ENCODE measurements at regions not wholly inside any gene's neighbourhood (a gene's known extent, or its start where the extent isn't known, plus 50 kb on each side); places are given as distances from the start of the nearest gene placed in this dataset.

DNA sequence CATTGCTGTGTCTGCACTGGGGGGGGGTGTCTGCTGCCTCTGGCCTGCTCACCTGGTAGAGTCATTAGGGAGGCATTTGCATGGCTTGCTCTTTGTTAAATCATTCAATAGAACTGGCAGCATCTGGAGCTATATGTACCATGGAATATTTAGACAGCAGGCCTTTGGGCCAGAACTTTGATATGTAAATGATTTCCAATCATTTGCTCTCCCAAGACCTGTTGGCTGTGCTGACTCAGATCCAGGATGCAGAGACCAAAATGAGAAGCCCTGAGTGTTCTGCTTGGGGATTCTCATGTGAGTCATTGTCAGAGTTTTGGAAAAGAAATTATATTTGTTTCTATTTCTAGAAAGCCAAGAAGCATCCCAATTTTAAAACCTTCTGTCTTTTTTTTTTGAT lies 257.6 kb upstream of the IGFBP3 start:
- no peak for DNase-seq

DNA sequence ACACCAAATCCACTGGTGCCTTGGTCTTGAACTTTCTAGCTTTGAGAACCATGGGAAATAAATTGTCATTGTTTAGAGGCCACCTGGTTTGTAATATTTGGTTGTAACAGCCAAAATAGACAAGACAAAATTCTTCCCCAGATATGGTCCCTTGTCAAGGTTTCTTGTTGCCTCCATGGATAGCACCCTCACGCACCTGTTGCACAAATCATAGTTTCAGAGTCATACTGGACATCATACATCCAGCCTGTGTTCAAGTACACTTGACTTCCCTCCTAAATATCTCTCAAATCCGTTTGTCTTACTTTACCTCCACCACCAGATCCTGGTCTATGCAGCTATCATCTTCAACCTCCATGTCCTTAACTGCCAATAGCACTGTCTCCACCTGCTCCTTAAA lies 256.7 kb upstream of the IGFBP3 start:
- DNase-seq = no peak

DNA sequence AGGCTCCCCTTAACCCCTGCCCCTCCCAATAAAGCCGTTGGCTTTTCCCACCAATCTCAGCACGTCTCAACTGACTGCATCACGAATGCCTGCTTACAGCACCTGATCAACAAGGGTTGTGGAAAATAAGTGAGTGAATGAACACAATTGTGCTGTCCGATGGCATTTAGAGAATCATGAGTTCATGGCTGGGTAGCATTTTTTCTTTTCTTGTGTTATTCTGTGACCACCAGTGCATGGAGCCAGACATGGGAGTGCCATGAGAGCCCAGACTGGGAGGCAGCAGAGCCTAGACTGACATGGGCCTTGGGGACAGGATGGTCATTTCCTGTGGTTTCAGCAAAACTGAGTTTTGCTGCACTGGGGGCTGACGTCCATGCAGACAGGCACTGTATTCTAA lies 254.1 kb upstream of the IGFBP3 start:
- DNase-seq = no peak

DNA sequence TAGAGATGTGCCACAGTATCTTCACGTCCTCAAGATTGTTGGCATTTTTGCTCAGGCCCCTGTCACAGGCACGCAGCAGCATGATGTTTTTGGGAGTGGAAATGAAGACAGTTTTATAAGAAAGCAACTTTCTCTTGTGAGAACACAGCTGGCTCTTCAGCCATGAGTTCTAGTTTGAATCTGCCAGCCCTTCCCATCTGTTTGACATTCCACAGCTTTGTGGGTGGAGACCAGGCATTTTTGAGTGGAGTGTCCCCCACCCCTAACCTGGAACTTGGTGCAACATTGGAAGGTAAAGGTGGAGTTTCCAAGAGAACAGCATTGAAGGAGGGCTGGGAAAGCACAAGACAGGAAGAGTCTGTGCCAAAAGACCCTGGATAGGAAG lies 253.1 kb upstream of the IGFBP3 start:
- no peak for DNase-seq

DNA sequence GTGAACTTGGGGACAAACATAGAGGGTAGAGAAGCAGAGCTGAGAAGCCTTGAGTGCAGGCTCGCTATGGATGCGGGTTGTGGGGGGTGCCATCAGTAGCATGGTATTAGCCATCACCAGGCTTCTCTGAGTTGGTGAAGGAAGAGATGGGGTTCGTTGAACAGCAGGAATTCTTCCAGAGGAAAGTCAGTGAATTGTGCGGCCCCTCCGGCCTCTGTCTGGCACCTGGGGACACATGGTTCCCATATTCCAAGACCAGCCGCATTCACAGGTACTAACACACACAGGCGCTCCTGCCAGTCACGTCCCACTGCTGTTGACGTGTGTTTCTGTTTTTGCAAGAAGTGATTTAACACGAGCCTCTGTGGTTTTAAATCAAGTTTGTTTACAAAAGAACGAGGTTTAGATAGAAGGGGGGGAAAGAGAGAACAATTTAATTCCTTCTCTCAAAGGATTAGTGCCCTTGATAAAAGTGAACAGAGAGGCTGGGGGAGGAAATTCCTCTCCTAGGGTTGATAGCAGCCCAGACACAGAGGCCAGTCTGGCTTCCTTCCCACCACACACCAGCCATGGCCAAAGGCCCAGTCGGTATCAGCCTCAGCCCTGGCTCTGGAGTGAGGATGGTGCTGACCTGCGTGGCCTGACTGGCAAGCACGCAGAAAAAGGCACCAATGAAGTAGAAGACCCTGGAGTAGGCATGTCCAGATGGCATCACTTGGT lies 252.6 kb upstream of the IGFBP3 start:
- no peak for DNase-seq

DNA sequence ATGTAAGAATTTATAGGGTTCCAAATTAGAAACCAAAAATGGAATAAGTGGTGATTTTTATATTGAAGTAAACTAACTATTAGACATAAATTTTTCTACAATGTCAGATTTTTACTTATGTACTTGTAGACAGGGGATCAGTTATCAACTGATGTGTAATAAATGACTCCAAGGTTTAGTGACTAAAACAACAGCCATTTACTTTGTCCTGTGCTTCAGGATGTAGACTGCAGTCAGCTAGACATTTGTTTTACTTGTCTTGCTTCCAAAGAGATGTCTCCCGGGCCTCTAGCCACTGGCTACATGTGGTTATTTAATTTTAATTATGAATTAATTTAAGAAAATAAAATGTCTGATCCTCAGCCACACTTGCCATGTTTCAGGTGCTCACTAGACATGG lies 249.7 kb upstream of the IGFBP3 start:
- DNase-seq = no peak

DNA sequence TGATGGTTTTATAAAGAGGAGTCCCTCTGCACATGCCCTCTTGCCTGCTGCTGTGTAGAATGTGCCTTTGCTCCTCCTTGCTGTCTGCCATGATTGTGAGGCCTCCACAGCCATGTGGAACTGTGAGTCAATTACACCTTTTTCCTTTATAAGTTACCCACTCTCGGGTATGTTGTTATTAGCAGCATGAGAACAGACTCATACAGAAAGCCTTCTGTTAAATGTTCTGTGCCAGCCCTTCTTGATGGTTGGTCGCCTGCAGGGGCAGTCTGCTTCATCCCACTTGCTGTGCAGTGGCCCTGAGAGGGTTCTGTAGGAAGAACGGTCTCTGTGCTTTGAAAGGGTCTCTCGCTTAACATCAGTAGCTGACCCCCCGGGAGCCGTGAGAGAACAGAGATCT lies 248.9 kb upstream of the IGFBP3 start:
- no peak for DNase-seq

DNA sequence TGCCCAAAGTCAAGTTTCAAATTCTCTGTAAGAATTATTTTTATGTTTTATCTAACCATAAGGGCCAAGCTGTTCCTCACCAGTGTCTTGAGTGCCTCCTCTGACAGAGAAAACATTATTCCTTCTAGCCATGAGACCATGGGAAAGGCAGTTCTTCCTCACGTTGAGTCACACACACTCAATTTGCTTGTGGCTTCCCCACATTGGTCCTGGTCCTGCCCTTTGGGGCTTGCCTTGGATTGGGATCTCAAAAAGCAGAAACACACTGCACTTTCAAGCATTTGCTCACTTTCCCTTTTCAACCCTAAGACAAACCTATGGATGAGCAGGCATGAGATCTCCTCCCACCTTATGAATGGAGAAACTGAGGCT lies 248.3 kb upstream of the IGFBP3 start:
- DNase-seq = no peak

DNA sequence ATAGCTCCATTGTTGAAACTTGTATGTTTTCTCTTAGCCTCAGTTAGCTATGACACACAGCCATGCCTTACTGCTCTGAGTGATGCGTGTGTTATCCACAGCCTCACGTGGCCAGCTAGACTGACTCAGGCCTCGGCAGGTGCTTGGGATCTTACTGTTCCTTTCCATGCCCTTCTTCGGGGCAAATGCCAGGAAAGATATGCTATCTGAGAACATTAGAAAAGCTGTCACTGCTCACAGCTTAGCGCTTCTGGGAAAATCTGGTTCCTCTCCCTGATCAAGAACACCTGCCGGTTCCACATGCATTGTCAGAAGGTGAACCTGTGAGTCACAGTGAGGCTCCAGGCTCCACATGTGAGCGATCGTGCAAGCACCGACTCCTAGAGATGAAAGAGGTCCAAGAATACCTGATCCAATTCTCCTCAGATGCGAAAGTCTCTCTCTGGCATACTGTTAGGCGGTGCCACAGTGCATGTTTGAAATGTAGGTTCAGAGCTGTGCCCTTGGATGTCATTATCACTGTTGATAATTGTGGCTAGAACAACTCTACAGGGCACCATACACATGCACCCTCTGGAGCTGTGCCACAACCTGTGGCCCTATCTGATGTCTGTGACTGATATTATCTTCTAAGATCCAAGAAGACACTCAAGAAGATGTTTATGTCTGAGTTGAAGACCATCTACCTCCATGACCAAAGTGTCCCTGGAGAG lies 247.8 kb upstream of the IGFBP3 start:
- DNase-seq = no peak

DNA sequence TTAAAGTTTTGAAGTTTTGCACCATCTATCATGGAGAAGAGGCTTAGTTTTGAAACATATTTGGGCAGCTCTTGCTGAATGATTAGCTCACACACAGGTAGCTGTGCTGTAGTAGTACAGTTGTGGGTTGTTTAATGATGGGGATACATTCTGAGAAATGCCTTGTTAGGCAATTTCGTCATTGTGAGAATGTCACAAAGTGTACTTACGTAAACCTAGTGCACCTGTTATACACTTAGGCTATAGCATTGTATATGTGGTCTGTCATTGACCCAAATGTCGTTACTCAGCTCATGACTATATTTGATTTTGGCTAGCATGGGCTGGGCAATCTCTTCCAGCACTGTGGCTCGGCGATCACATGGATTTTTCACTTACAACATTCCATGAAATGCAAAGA lies 247.2 kb upstream of the IGFBP3 start:
- DNase-seq = no peak

DNA sequence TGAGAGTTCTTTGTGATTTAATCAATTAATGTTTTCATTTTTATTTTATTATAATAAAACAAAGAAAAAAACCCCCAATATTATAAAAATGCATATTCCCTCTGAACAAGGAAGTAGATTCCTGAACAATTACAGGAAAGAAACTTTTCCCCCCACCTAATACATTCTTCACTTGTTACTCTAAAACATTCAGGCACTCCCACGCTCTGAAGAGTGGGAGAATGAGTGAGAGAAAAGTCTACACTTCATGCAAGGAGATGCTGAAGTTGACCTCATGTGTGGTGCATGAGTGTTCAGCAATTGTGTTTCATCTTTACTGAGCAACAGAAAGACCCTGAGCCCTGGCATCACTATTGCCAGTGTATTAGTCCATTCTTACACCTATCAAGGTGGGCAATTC lies 244.2 kb upstream of the IGFBP3 start:
- no peak for DNase-seq

DNA sequence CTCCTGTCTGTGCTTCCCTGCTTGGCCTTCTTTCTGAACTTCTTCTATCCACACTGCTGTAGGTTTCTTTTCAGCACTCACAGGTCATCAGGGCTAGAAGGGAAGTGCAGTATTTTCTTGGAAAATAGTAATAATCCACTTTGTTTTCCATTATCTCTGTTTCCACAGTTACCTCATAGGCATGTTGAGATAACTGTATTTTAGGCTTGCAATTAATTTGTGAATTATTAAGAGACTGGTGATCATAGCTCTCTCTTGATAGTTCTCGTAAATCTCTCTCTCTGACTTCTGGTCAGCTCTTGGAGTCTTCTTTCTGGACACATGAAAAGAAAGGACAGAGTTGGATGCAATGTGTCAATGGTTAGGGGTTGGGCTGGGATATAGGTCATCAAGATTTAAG lies 243.6 kb upstream of the IGFBP3 start:
- no peak for DNase-seq

DNA sequence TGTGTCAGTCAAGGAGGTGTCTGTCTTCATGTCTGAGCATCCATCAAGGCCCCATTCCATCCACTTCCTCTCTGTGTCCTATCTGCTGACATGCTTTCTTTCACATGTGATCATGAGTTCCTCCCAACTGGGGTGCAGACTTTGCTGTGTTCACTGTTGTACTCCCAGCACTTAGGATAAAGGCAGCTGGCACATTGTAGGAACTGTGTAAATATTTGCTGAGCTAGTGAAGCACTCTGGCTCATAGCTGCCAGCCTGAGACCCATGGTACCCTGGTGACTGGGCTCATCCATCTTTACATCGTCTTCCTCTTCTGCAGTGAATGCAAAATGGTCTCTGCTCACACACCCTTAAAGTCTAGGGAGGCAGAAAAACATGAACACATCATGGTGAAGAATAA lies 242.2 kb upstream of the IGFBP3 start:
- no peak for DNase-seq

DNA sequence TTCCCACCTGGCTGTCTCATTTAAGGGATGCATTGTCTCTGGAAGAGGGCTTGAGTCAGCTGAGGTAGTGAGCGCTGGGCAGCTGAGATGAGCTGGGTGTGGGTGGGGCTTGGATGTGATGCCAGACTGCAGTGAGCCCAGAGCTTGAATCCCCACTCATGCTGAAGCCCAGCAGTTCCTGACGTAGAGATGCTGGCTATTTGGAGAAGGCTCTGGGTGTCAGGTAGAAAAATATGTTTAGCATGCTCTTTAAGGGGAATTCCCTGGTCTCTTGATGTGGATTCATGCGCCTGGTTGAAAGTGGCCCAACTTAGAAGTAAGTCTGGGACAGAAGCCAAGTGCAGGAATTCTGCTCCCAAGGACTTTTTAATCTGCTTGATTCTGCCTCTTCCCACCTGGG lies 241.5 kb upstream of the IGFBP3 start:
- no peak for DNase-seq

DNA sequence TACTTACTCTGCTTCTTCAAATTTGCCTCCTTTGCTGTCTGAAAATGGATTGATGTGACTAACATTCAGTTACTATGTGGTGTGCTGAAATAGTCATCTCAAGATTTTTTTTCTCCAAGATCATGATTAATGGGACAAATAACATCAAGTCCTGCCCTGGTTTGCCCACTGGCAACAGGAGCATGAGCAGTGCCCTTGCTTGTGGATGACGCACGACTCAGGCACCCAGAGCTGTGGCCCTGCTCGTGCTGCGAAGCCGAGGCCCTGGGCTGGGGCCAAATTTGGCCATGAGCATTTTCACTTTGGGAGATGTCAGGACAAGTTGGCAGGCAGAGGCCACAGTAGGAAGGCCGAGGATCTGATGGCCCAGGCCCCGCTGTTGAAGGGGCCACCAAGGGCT lies 239.8 kb upstream of the IGFBP3 start:
- DNase-seq = no peak

DNA sequence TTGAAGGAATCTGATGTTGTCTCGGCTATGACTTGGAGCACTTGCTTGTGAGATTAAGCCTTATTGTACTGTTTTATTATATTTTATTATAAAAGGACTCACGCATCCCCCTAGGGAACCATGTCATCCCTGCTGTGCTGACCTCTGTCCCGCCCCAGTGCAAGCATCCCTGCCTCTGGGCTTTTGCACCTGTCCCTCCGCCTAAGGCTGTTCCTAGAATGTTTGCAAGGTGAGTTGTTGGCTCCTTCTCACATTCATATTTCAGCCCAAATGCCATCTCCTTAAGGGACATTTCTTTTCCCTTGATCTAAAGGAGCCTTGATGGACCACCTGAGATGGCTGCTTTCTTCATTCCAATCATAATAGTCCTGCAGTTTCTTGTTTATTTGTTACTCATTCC lies 236.9 kb upstream of the IGFBP3 start:
- no peak for DNase-seq

DNA sequence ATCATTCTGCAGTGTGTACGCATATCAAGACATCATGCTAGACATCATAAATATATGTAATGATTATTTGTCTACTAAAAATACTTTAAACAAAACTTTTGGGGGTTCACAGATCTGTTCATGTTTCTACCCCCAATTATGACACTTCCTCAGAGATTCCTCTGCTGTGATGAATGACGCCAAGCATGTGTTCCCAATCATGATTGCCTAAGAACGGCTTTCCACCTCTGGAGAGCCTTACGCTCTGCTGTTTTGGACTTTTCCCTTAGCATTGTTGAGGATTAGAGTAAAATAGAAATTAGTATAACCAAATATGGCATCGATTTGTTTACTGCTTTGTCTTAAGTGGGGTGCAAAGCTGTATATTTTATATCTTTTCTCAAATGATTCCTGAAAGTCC lies 236.3 kb upstream of the IGFBP3 start:
- DNase-seq = no peak

DNA sequence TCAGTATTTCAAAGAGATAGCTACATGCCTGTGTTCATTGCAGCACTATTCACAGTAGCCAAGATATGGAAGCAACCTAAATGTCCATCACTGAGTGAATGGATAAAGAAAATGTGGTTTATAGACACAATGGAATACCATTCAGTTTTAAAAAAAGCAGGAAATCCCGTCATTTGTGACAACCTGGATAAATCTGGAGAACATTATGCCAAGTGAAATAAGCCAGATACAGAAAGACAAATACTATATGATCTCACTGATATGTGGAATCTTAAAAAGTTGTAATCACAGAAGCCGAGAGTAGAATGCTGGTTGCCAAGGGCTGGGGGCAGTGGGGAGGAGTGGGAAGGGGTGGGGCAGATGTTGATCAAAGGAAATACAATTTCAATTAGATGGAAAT lies 235.8 kb upstream of the IGFBP3 start:
- no peak for DNase-seq

DNA sequence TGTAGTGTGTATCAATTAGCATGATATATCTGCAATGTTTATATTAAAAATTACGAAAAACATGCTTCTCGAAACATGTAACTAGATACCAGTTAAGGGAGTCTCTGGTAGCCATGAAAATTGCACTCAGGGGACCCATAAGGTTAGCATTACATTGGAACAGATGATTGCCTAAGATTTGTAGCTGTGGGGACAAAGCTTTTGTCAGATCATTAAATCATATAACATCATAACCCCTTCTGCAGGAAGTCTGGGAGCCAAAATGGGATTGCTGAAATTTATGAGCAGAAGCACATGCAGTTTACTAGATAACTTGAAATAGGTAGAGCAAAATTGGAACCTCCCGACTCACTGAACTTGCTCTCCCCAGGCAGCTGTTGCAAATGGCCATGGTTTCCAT lies 235.0 kb upstream of the IGFBP3 start:
- DNase-seq = no peak

DNA sequence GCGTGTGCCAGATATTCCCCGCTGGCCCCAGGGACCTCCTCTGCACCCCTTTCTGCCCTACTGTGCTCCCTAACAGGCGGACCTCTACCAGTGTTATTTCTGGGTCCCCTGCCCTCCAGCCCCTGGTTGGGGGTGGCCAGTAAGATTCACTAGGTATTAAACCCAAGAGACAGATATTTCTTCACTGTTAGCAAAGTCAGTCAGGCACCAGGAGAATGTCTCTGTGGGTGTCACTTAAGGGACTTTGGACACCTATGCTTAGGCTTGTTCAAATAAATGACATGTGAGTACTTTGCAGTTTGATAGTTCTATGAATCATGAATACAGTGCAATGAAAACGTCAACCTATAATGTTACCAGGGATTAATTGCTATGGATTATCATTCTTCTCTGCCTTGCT lies 234.3 kb upstream of the IGFBP3 start:
- no peak for DNase-seq

DNA sequence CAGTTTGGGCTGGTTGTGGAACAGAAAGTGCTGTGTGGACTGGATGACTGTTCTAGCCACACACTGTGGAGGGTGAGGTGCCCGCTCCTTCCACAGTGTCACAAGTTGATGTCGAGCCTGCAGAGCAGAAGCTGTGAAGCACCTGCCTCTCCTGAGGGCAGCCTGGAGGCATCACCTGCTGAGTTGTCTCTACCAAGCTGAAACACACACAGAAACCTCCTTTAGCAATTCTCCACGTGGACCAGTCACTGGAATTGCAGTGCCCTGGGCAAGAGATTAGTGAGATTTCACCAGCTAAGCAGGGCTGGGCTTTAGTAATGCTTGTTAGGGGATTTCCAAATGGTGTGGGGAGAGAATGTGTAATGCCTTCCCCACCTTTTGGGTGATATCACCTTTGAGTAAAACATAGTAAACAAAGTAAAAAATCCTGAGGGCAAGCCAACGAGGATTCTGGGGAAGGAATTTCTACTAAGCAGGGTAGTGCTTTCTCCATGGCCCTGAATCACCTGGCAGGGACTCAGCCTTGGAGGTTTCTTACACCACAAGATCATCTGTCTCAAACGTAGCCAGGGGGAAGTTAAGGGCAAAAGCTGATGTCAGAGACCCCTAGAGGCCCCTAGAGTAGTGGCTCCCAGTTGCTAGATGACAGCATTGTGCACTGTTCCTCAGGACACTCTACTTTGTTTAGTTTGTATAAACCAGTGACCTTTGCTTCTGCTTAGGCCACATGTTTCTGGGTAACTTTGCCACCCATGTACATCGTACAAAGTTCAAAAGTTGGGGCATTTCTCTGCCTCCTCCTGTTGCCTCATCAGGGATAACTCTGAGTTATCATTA lies 233.1 kb upstream of the IGFBP3 start:
- peak in 1 of 2 experiments; percentile 19 for DNase-seq

DNA sequence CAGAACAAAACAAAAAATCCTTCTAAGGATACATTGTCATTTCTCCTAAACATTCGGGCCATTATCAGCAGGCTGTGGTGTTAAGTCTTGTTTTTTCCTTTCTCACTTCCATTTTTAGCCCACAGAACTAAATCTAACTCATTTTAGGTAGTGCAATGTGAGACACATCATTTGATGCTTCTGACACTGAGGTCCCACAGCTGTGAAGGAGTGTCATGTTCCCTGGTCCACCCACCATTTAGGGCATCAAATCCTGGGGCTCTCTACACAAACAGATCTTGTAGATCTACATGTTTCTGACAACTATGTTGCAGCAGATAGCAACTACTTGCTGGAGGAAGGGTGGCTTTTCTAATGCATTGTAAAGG lies 232.5 kb upstream of the IGFBP3 start:
- DNase-seq = no peak

DNA sequence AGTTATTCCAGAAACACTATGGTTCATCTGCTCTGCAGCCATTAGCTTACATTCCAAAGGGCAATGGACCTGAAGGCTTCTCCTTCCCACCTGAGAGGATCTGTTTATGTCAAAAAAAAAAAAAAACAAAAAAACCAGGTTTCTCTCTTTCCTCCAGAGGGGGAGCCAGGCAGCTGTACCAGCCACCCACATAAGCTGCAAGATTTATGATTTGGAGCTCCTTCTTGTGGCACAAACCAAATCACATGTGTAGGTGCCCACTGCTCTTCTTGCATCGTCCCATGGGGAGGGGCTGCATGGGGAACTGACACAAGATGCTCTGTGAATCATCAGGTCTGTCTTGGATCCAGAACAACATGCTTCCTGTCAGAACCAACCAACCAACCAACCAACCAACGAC lies 231.6 kb upstream of the IGFBP3 start:
- no peak for DNase-seq

DNA sequence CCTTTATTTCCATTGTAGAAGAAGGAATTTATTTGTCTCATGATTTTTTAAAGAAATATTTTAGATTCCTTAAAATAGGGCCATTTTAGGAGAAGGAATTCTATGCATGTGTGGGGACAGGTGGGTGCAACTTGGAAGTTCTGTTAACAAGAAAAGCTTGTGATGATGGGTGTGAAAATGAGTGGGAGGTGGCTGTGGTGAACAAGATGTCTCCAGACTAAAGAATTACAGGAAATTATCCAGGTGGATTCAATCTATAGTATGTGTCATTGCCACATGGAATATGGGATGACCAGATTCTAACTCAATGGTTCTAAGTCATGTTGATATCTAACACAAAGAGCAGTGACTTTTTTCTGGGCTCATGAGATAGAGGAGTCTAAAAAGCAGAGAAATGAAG lies 229.6 kb upstream of the IGFBP3 start:
- no peak for DNase-seq

All from activated T-cell treated with anti-CD3 and anti-CD28 coated beads, Interleukin-2, amount 50 U/mL, for 48 hours (primary cell).